GM12891 (cell line): ENCODE measurements at regions not wholly inside any gene's neighbourhood (a gene's known extent, or its start where the extent isn't known, plus 50 kb on each side); places are given as distances from the start of the nearest gene placed in this dataset.

Source experiments
- PAX5 ChIP-seq: IDR thresholded peaks from 2 replicates; pipeline ENCODE4 v1.6.1; 2011; ENCODE audit warnings: low read length, moderate library complexity, mild to moderate bottlenecking; ENCODE audit not compliant: insufficient read depth, severe bottlenecking
- POLR2A ChIP-seq: IDR thresholded peaks from 2 replicates; pipeline ENCODE4 v1.6.1; 2011; ENCODE audit warnings: low read depth, low read length, control low read depth
- POLR2AphosphoS5 ChIP-seq: IDR thresholded peaks from 2 replicates; pipeline ENCODE4 v1.6.1; 2011; ENCODE audit warnings: low read depth, low read length, control low read depth
- POU2F2 ChIP-seq: IDR thresholded peaks from 2 replicates; pipeline ENCODE4 v1.6.1; 2011; ENCODE audit warnings: low read depth, mild to moderate bottlenecking, control low read depth, low read length, moderate library complexity
- SPI1 ChIP-seq: IDR thresholded peaks from 2 replicates; pipeline ENCODE4 v1.6.1; 2011; ENCODE audit warnings: low read depth, low read length, control low read depth
- TAF1 ChIP-seq: IDR thresholded peaks from 2 replicates; pipeline ENCODE4 v1.6.1; 2011; ENCODE audit warnings: low read depth, low read length, control low read depth

DNA sequence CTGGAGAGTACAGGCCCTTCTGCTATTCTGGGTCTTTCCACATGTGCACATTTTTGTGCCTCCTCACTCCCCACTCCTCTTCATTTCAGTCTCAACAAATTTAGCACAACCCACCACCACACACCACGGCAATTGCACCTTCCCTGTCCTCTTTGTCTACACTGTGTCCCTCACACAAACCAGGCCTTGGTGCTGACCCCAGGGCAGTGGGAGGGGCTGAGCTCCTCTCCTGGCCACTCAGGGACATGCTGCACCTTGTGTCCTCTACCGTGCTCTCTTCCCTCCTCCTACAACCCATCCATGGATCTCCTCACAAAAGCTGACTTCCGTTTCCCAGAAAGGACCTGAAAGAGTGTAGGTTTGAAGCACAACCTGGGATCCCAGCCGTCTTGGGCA lies 90.9 kb upstream of the IKZF1 start:
- TF ChIP-seq POLR2AphosphoS5 (no peak), TAF1 (no peak), POLR2A (no peak), SPI1 (no peak), POU2F2 (no peak), PAX5 (no peak)
